ENCODE measurements at regions not wholly inside any gene's neighbourhood (a gene's known extent, or its start where the extent isn't known, plus 50 kb on each side); places are given as distances from the start of the nearest gene placed in this dataset.
"Not testable (repeated sequence)": the region's sequence is repeated elsewhere in the genome, so short reads cannot be mapped to it uniquely, and the experiment has no call there.

GRCh38 chr9:73996844-73997243 lies 500.3 kb upstream of the RORB start:
- no peak for DNase-seq (ENCODE audit: low read depth in 2 of 2)

- no peak for DNase-seq (ENCODE audit: low read depth in 2 of 2)
Measured at GRCh38 chr9:74001382-74001781, 495.8 kb upstream of the RORB start.

GRCh38 chr9:74006935-74007334 lies 490.2 kb upstream of the RORB start:
- DNase-seq (ENCODE audit: low read depth in 2 of 2): no peak

- no peak for DNase-seq (ENCODE audit: low read depth in 2 of 2)
Measured at GRCh38 chr9:74007833-74008232, 489.3 kb upstream of the RORB start.

DNA sequence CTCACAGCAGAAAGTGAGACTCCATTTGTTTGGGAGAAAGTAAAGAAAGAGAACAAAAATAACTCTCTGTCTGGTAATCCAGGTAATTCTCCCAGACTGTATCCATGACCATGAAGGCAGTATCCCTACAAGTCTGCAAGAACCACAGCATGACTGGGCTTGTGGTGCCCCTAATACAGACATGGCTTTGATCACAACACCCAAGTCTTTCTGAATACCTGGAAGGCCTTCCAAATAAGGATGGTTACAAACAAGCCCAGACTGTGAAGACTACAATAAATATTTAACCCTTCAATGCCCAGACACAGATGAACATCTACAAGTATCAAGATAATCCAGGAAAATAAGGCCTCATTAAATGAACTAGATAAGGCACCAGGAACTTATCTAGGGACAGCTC lies 481.1 kb upstream of the RORB start:
- DNase-seq (ENCODE audit: low read depth in 2 of 2): no peak

- no peak for DNase-seq (ENCODE audit: low read depth in 2 of 2)
Measured at GRCh38 chr9:74025402-74025925, 471.7 kb upstream of the RORB start.

DNA sequence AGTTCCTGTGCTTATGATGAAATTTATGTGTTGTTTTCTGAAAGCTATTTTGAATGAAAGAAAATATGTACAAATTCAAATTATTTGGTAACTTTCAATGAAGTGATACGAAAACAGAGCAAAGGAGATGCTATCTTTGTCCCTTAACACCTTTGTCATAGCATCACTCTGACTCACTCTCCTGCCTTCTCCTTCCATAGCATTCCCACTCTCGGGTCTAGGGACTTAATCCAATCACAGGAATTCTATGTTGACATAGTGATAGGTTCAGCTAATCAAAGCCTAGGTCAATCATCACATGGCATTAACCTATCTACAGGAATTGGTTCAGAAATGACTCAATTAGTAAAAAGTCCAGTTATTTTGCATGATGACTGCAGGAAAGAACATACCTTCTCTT lies 464.7 kb upstream of the RORB start:
- no peak for DNase-seq (ENCODE audit: low read depth in 2 of 2)

GRCh38 chr9:74035786-74036185 lies 461.3 kb upstream of the RORB start:
- DNase-seq (ENCODE audit: low read depth in 2 of 2): no peak

DNA sequence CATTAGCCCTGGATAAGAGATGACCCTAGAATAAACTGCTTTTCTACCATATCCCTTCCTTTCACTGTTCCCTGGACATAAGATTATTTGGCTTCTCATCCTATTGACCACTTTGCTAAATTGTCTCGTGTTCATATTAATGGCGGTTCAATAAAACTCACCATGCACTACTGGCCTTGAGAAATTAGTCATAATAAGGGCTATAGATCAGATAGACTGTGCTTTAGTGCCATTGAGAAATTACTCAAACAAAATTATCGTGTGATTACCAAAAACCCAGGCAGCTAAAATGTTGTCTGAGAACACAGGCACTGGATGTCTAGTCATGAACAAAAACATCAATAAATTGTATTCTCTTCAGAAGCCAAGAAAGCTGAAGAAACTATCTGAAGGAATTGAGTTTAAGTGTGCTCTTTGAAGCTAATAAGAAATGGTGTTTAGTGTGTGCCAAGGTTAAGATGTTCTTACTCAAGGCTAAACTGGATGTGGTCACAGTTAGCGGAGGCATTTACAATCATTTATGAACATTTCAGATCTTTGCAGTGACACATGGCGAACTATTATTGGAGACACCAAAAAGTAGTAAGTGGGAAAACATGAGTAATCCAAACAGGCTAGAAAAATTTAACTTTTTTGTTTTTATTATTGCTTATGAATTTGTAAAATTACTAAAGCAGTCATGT lies 460.4 kb upstream of the RORB start:
- no peak for DNase-seq (ENCODE audit: low read depth in 2 of 2)

DNA sequence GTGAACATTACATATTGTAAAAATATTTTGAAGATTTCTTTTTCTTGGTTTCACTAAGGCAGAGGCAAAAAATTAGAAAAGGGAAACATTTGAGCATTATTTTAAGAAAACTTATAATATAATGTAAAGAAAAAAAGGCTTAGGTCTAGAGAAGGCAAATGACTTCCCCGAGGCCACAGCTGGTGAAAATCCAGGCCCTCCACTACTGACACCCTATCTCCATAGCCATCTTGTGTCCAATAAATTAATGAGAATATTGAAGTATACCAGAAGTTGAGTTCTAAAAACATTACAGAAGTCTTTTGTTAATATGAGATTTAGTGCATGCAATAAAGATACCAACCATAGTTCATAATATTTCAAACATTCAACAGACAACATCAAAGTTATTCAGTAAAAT lies 459.9 kb upstream of the RORB start:
- no peak for DNase-seq (ENCODE audit: low read depth in 2 of 2)

DNA sequence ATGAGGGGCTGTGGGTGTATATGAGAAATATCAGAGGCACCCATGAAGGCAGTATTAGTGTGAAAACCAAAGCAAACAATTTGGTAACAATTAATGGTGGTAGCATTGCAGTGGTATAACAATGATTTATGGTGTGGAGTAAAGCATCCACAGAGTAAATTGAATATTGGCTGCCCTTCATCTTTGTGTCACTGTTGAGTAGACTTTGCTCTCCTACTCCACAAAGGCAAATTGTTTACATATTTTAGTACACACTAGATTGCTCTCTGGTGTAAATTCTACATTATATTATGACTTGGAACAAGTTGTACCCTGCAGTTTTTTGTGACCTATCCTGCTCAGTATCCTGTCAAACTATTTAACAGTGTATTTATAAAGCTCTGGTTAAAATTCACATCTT lies 455.5 kb upstream of the RORB start:
- DNase-seq (ENCODE audit: low read depth in 2 of 2): no peak

DNA sequence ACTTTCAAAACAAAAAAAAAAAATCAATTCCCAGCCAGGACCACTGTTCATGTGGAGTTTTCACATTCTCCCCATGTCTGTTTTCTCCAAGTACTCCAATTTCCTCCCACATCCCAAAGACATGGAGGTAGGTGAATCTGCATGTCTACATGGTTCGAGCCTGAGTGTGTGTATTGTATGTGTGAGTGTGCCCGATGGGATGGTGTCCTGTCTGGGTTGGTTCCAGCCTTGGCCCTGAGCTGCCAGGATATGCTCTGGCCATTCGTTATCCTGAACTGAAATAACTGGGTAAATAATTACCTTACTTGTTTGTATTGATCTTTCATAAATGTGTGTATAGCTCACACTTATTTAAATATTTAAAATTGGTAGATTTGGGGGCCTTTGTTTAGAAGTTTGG lies 452.3 kb upstream of the RORB start:
- no peak for DNase-seq (ENCODE audit: low read depth in 2 of 2)

- DNase-seq (ENCODE audit: low read depth in 2 of 2): no peak
Measured at GRCh38 chr9:74056023-74056422, 441.1 kb upstream of the RORB start.

GRCh38 chr9:74057051-74057450 lies 440.1 kb upstream of the RORB start:
- DNase-seq (ENCODE audit: low read depth in 2 of 2): not testable (repeated sequence)

GRCh38 chr9:74064702-74065101 lies 432.4 kb upstream of the RORB start:
- no peak for DNase-seq (ENCODE audit: low read depth in 2 of 2)

DNA sequence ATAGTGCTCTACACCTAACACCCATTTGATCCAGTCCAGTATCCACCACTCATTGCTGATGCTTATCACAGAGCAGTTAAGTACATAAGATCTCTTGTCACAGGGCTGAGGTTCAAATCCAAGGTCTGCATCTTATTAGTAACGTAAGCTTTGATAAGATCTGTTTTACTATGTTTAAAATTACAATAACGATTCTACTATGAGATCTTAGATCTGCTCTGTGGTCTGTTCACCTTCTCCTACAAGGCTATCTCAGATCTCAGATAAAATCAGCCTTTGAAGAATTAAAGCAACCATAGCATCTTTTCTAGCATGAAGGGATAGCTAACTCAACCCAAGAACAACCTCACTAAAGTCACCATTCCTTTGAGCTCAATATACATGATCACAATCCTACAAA lies 431.0 kb upstream of the RORB start:
- DNase-seq (ENCODE audit: low read depth in 2 of 2): no peak

GRCh38 chr9:74066605-74067004 lies 430.5 kb upstream of the RORB start:
- no peak for DNase-seq (ENCODE audit: low read depth in 2 of 2)

- no peak for DNase-seq (ENCODE audit: low read depth in 2 of 2)
Measured at GRCh38 chr9:74071502-74071901, 425.6 kb upstream of the RORB start.

DNA sequence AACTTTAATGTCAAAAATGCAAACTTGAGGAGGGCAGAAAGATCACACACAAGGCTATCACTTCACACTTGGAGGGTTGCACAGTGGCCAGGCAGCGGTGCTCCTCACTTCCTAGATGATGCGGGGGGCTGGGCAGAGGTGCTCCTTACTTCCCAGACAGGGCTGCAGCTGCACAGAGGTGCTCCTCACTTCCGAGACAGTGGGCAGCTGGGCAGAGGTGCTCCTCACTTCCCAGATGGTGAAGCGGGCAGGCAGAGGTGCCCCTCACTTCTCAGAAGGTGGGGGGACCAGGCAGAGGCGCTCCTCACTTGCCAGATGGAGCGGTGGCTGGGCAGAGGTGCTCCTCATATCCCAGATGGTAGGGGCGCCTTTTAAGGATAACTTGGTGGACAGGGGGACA lies 423.2 kb upstream of the RORB start:
- no peak for DNase-seq (ENCODE audit: low read depth in 2 of 2)

DNA sequence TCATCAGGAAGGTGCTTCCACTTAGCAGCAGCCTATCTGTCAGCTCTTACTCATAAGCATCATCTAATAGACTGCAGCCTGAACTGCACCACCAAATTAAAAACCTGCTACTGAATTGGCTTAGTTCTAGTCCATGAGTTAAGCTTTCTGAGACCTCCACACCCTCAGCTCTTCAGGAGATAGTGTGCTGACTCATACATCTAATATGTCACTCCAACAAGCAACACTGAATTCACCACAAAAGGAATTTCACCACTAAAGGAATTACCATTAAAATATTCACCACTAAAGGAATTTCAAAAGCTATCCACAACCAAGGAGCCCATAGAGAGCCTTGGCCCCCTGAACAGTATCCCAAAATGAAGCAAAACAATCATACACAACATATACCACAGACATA lies 418.5 kb upstream of the RORB start:
- DNase-seq (ENCODE audit: low read depth in 2 of 2): no peak

DNA sequence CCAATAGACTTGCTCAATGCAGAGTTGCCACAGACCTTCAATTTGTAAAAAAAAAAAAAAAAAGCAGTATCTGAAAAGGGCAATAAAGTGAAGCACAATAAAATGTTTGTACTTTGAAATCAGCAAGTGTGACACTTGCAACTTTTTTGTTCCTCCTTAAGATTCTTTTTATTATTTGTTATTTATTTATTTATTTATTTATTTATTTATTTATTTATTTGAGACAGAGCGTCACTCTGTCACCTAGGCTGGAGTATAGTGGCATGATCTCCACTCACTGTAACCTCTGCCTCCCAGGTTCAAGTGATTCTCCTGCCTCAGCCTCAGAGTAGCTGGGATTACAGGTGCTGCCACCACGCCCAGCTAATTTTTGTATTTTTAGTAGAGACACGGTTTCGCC lies 416.5 kb upstream of the RORB start:
- DNase-seq (ENCODE audit: low read depth in 2 of 2): not testable (repeated sequence)

DNA sequence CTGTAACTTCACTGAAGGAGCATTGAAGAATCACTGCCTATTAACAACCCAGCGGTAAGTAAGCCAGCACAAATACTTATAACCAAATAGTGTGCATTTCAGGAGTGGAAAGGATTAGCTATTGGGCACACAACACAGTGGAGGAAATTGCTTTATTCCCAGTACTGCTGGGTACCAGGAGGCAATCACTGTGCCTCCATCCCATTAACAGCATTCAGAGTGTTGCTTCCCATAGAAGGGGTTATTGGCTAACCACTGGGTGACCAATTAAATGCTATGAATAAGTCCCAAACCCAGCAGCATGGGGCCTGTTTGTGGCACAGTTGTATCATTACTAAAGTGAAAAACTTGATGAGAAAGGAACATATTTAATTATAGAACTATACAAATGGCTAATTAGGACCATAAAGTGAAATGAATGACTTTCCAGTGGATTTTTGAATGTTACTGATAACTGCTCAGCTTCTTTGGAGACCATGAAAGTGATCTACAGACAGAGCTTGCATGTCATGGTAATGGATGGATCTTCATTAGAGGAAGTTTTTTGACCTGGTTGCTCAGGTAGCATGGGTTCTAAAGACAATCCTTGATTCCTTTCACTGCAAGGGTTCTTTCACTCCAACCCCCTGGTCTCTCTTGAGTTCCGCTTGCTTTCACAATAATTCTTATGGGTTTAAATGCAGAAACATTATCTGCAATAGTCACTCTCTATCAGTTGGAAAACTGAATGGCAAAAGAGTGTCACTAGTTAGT lies 413.3 kb upstream of the RORB start:
- no peak for DNase-seq (ENCODE audit: low read depth in 2 of 2)

GRCh38 chr9:74085384-74086037 lies 411.6 kb upstream of the RORB start:
- DNase-seq (ENCODE audit: low read depth in 2 of 2): not testable (repeated sequence)

Measured in stimulated activated CD4-positive, alpha-beta T cell treated with anti-CD3 and anti-CD28 coated beads, Interleukin-1b, Interleukin-23, amount 100 ng/mL, for 4 hours (primary cell).